PC-3 (cell line): ENCODE measurements at regions not wholly inside any gene's neighbourhood (a gene's known extent, or its start where the extent isn't known, plus 50 kb on each side); places are given as distances from the start of the nearest gene placed in this dataset.

Source experiments
- CTCF ChIP-seq: fragments of 300-600 bp; sonication (generic); conservative IDR thresholded peaks from 2 replicates; pipeline ENCODE4 v1.5.1; 2017; ENCODE audit warnings: antibody characterized with exemption, low read depth, mild to moderate bottlenecking, low read length
- EZH2 ChIP-seq: fragments of 300-600 bp; sonication (generic); IDR thresholded peaks from one replicate; pipeline ENCODE4 v1.6.1; 2017; ENCODE audit warnings: antibody characterized with exemption, mild to moderate bottlenecking, low read length; ENCODE audit not compliant: unreplicated experiment
- EZH2phosphoT487 ChIP-seq: fragments of 300-600 bp; sonication (generic); IDR thresholded peaks from 2 replicates; pipeline ENCODE4 v1.6.1; 2018; ENCODE audit warnings: mild to moderate bottlenecking, antibody characterized with exemption, low read length, borderline replicate concordance

- no peak for TF ChIP-seq CTCF
- no peak for TF ChIP-seq EZH2
- no peak for TF ChIP-seq EZH2phosphoT487
These were observed 146.9 kb upstream of the EPHA7 start for GRCh38 chr6:93566285-93566684.
